K562 (cell line): ENCODE measurements at regions not wholly inside any gene's neighbourhood (a gene's known extent, or its start where the extent isn't known, plus 50 kb on each side); places are given as distances from the start of the nearest gene placed in this dataset.

ENCODE experiments used
- ATAC-seq: fragments of 200-7000 bp; cut with Tn5 transposase; 3 replicates; pipeline ENCODE4 v1.9.1; 2020; ENCODE audit warnings: moderate library complexity
- BruUV-seq: library from RNA; stranded (reverse); fragments of 400-500 nt; replicated peaks from 2 replicates; lab custom pipeline; 2021; lab: Mats Ljungman, UMichigan
- CTCF ChIA-PET: fragments of 300-600 bp; formaldehyde crosslinking; extraction: SDS; loops from one replicate; lab custom pipeline; 2021; ENCODE audit warnings: low intra/inter-chr PET ratio; lab: Yijun Ruan, JAX
- POLR2A ChIA-PET: fragments of 300-600, 350-650 bp; sonication (Branson Sonifier 250); formaldehyde crosslinking; extraction: SDS; loops from one replicate; lab custom pipeline; 2021; ENCODE audit warnings: antibody characterized with exemption, inconsistent platforms; lab: Yijun Ruan, JAX
- DNase-seq, 4 experiments: peaks; one replicate each; pipeline versions ENCODE4 v3.0.0 to v3.0.0-alpha.2; 2011 to 2018; ENCODE audit warnings: low spot score in 3 of 4, mixed read lengths in 3 of 4; ENCODE audit errors: extremely low read depth in 1 of 4
- FAIRE-seq: peaks from 2 replicates; lab custom pipeline; 2011; peaks lifted over from hg19 to GRCh38; lab: Jason Lieb, UNC
- H2AFZ ChIP-seq: 2 replicates; pipeline ENCODE4 v1.6.0; 2011; ENCODE audit warnings: low read depth, low read length, control low read depth, inconsistent platforms
- H3K27ac ChIP-seq: fragments of 200-600 bp; 3 replicates; pipeline ENCODE4 v1.8.0; 2011; ENCODE audit warnings: low read depth, mild to moderate bottlenecking, control low read depth, inconsistent platforms, low read length, moderate library complexity, mixed read lengths; ENCODE audit errors: extremely low read depth
- H3K27me3 ChIP-seq, 2 experiments: fragments of 300-600 bp in 1 of 2; 2 replicates in 1 of 2; 3 replicates in 1 of 2; pipeline versions ENCODE4 v1.6.0 to v1.8.0; 2011; ENCODE audit warnings: inconsistent platforms in 2 of 2, low read length in 2 of 2, mild to moderate bottlenecking in 1 of 2, mixed read lengths in 1 of 2, moderate library complexity in 1 of 2; ENCODE audit not compliant: control insufficient read depth in 2 of 2, insufficient read depth in 2 of 2
- H3K36me3 ChIP-seq: fragments of 300-600 bp; 3 replicates; pipeline ENCODE4 v1.8.0; 2011; ENCODE audit warnings: mild to moderate bottlenecking, low read length, inconsistent platforms; ENCODE audit not compliant: control insufficient read depth, insufficient read depth
- H3K4me1 ChIP-seq, 2 experiments: fragments of 200-600 bp in 1 of 2; replicated peaks in 1 of 2; 2 replicates in 1 of 2; 3 replicates in 1 of 2; pipeline versions ENCODE4 v1.5.1 to v1.8.0; 2011; ENCODE audit warnings: inconsistent platforms in 2 of 2, low read length in 2 of 2, mild to moderate bottlenecking in 1 of 2, mixed read lengths in 1 of 2, moderate library complexity in 1 of 2; ENCODE audit not compliant: control insufficient read depth in 2 of 2, insufficient read depth in 2 of 2
- H3K4me2 ChIP-seq: 2 replicates; pipeline ENCODE4 v1.6.1; 2011; ENCODE audit warnings: low read length, control low read depth, inconsistent platforms, mixed read lengths; ENCODE audit not compliant: insufficient read depth
- H3K4me3 ChIP-seq: fragments of 200-600 bp; sonication (generic), shearing (Covaris generic); 2 replicates; pipeline ENCODE4 v1.5.1; 2016; ENCODE audit warnings: control low read depth, inconsistent platforms
- H3K79me2 ChIP-seq: fragments of 200-600 bp; 3 replicates; pipeline ENCODE4 v1.8.0; 2011; ENCODE audit warnings: low read length, inconsistent platforms; ENCODE audit not compliant: control insufficient read depth, insufficient read depth
- H3K9ac ChIP-seq, 2 experiments: 2 replicates each; pipeline versions ENCODE4 v1.6.0 to v1.6.1; 2011; ENCODE audit warnings: low read depth in 2 of 2, low read length in 2 of 2, control low read depth in 1 of 2, inconsistent platforms in 1 of 2, mild to moderate bottlenecking in 1 of 2, mixed read lengths in 1 of 2; ENCODE audit not compliant: insufficient read depth in 1 of 2
- H3K9me1 ChIP-seq: one replicate; pipeline ENCODE4 v1.6.0; 2011; ENCODE audit warnings: inconsistent platforms, mild to moderate bottlenecking, low read length, moderate library complexity; ENCODE audit not compliant: control insufficient read depth, insufficient read depth
- H3K9me3 ChIP-seq: replicated peaks from 2 replicates; pipeline ENCODE4 v1.5.1; 2011; ENCODE audit warnings: low read depth, low read length, inconsistent platforms; ENCODE audit not compliant: control insufficient read depth, insufficient read depth
- H4K20me1 ChIP-seq: replicated peaks from 2 replicates; pipeline ENCODE4 v1.6.1; 2011; ENCODE audit warnings: low read length, inconsistent platforms, mixed read lengths; ENCODE audit not compliant: control insufficient read depth, insufficient read depth
- BACH1 ChIP-seq: fragments of 200-800 bp; sonication (Bioruptor generic); IDR thresholded peaks from 2 replicates; pipeline ENCODE4 v1.6.1; 2016; ENCODE audit warnings: missing genetic modification characterization, missing compliant biosample characterization
- BRCA1 ChIP-seq, 2 experiments: fragments of 450-650 bp in 1 of 2; sonication (generic) in 1 of 2; formaldehyde crosslinking in 1 of 2; IDR thresholded peaks; 2 replicates each; pipeline versions ENCODE4 v1.5.0 to v1.6.1; 2017 to 2020; ENCODE audit warnings: mild to moderate bottlenecking in 1 of 2, missing genetic modification reagents in 1 of 2
- BRF1 ChIP-seq: IDR thresholded peaks from 3 replicates; pipeline ENCODE4 v1.6.1; 2011; ENCODE audit warnings: borderline replicate concordance, mild to moderate bottlenecking; ENCODE audit not compliant: insufficient read length; ENCODE audit errors: extremely low read depth
- ETS2 ChIP-seq: IDR thresholded peaks from 2 replicates; pipeline ENCODE4 v1.6.1; 2016; ENCODE audit warnings: borderline replicate concordance, missing genetic modification characterization, mild to moderate bottlenecking, moderate library complexity, missing compliant biosample characterization; ENCODE audit not compliant: poor library complexity, severe bottlenecking
- FOXP1 ChIP-seq: sonication (generic); formaldehyde crosslinking; IDR thresholded peaks from 2 replicates; pipeline ENCODE4 v1.8.0; 2022; ENCODE audit warnings: mild to moderate bottlenecking, missing genetic modification reagents
- HMGN3 ChIP-seq: IDR thresholded peaks from 2 replicates; pipeline ENCODE4 v1.6.1; 2011; ENCODE audit warnings: borderline replicate concordance, low read depth, mild to moderate bottlenecking, mixed read lengths, low read length; ENCODE audit not compliant: insufficient read length; ENCODE audit errors: extremely low read depth
- IRF2 ChIP-seq: sonication (generic); formaldehyde crosslinking; IDR thresholded peaks from 2 replicates; pipeline ENCODE4 v1.8.1; 2022; ENCODE audit warnings: mild to moderate bottlenecking, missing genetic modification reagents
- MEF2D ChIP-seq: conservative IDR thresholded peaks from 2 replicates; pipeline ENCODE4 v1.6.1; 2016; ENCODE audit warnings: low read depth, missing genetic modification characterization, missing compliant biosample characterization
- NR4A1 ChIP-seq, 2 experiments: fragments of 250-450 bp in 1 of 2; fragments of 450-650 bp in 1 of 2; sonication (Bioruptor Pico) in 1 of 2; IDR thresholded peaks; 2 replicates each; pipeline versions ENCODE4 v1.4.0 to v1.6.1; 2016 to 2020; ENCODE audit warnings: mild to moderate bottlenecking in 2 of 2, missing compliant biosample characterization in 1 of 2, missing genetic modification characterization in 1 of 2, moderate library complexity in 1 of 2
- PYGO2 ChIP-seq: fragments of 450-650 bp; IDR thresholded peaks from 2 replicates; pipeline ENCODE4 v1.6.1; 2016; ENCODE audit warnings: mild to moderate bottlenecking, missing genetic modification characterization, moderate library complexity, missing compliant biosample characterization
- RAD51 ChIP-seq: fragments of 450-650 bp; IDR thresholded peaks from 2 replicates; pipeline ENCODE4 v1.7.1; 2016; ENCODE audit warnings: low read depth, mild to moderate bottlenecking, borderline replicate concordance
- TAL1 ChIP-seq: fragments of 450-650 bp; IDR thresholded peaks from 2 replicates; pipeline ENCODE4 v1.6.1; 2016; ENCODE audit warnings: mild to moderate bottlenecking
- ZBTB8A ChIP-seq: fragments of 450-650 bp; IDR thresholded peaks from 2 replicates; pipeline ENCODE4 v1.6.1; 2018; ENCODE audit warnings: mild to moderate bottlenecking, moderate library complexity; ENCODE audit not compliant: partially characterized antibody
- WGBS: fragments of 100-300 bp; shearing (Covaris generic); methylation state at CpG from one replicate; pipeline ENCODE4 v1.1.6; 2016; ENCODE audit warnings: low coverage, mixed read lengths; ENCODE audit not compliant: insufficient coverage; ENCODE audit errors: missing lambda C conversion rate; 5-methylcytosine and 5-hydroxymethylcytosine counted together
- in situ Hi-C: fragments of 300-500 bp; cut with MboI; formaldehyde crosslinking; loops from 4 replicates; pipeline ENCODE4 v1.15.0; 2018; ENCODE audit warnings: inconsistent platforms, mixed read lengths
- intact Hi-C: fragments of 100-400 bp; cut with micrococcal nuclease; formaldehyde crosslinking; loops from 2 replicates; pipeline ENCODE4 v1.14.2; 2022
- TF ChIP-seq, protein P1 (sequence below): sonication (generic); formaldehyde crosslinking; IDR thresholded peaks from 2 replicates; pipeline ENCODE4 v1.8.0; 2022; ENCODE audit warnings: mild to moderate bottlenecking, missing genetic modification reagents
- TF ChIP-seq, protein P2 (sequence below): sonication (generic); IDR thresholded peaks from 2 replicates; pipeline ENCODE4 v1.6.1; 2016
- TF ChIP-seq, protein P3 (sequence below): fragments of 450-650 bp; formaldehyde crosslinking; IDR thresholded peaks from 2 replicates; pipeline ENCODE4 v1.4.0; 2020; ENCODE audit warnings: mild to moderate bottlenecking, moderate library complexity

DNA sequence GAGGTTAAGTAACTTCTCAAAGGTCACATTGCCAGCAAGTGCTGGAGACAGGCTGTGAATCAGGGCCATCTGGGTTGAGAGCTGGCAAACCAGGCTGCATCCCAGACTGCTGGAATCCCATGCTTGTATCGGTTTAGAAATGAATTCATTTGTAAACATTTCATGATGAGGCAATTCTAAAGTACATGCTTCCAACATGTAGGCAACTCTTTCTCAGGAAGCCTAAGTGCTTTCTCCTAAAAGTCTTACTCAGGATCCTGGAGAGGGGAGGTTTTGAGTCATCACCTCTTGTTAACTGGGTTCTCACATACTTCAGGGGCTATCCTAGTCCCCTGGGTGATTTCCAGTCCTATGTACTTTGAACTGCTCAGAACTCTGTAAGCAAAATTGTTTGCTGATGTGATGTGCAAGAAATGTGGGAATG, 416.5 kb downstream of the MEIS1 start:
- intact Hi-C loops = no loop called here
- Histone ChIP-seq H3K4me1 (no peaks in the 10 kb centered on the region), H3K4me3 (no peak overlapping the region), H4K20me1 (no peaks in the 10 kb centered on the region), H3K4me2 (no peak overlapping the region), H3K27me3 (no peaks in the 10 kb centered on the region), H3K9me3 (no peaks in the 10 kb centered on the region), H3K79me2 (no peaks in the 10 kb centered on the region), H3K9ac (no peak overlapping the region), H3K36me3 (no peaks in the 10 kb centered on the region), H3K9me1 (no peaks in the 10 kb centered on the region), H2AFZ (no peak overlapping the region), H3K27ac (no peak overlapping the region)
- ATAC-seq (no peak), FAIRE-seq (no peak), DNase-seq (no peak)
- WGBS = 7% methylated on average over 1 of the region's 1 CpG
- ChIA-PET CTCF (no interaction called here), POLR2A (no interaction called here)
- TF ChIP-seq BACH1 (tag) (no peak), TAL1 (no peak), BRCA1 (IDR thresholded peaks at IDR 0.05) (no peak), BRCA1 (CRISPR knock-in tag; IDR thresholded peaks at IDR 0.05) (no peak), NR4A1 (CRISPR knock-in tag; IDR thresholded peaks at IDR 0.05) (no peak), NR4A1 (tag; IDR thresholded peaks at IDR 0.05) (no peak), PYGO2 (tag) (no peak), HMGN3 (no peak), BRF1 (no peak), ZBTB8A (no peak), MEF2D (no peak), ETS2 (tag) (no peak), FOXP1 (CRISPR knock-in tag) (no peak), RAD51 (no peak), IRF2 (CRISPR knock-in tag) (no peak)
- TF ChIP-seq, protein P1, sequence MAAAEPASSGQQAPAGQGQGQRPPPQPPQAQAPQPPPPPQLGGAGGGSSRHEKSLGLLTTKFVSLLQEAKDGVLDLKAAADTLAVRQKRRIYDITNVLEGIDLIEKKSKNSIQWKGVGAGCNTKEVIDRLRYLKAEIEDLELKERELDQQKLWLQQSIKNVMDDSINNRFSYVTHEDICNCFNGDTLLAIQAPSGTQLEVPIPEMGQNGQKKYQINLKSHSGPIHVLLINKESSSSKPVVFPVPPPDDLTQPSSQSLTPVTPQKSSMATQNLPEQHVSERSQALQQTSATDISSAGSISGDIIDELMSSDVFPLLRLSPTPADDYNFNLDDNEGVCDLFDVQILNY (CRISPR knock-in tag) = no peak
- TF ChIP-seq, protein P2, sequence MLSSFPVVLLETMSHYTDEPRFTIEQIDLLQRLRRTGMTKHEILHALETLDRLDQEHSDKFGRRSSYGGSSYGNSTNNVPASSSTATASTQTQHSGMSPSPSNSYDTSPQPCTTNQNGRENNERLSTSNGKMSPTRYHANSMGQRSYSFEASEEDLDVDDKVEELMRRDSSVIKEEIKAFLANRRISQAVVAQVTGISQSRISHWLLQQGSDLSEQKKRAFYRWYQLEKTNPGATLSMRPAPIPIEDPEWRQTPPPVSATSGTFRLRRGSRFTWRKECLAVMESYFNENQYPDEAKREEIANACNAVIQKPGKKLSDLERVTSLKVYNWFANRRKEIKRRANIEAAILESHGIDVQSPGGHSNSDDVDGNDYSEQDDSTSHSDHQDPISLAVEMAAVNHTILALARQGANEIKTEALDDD = no peak
- TF ChIP-seq, protein P3, sequence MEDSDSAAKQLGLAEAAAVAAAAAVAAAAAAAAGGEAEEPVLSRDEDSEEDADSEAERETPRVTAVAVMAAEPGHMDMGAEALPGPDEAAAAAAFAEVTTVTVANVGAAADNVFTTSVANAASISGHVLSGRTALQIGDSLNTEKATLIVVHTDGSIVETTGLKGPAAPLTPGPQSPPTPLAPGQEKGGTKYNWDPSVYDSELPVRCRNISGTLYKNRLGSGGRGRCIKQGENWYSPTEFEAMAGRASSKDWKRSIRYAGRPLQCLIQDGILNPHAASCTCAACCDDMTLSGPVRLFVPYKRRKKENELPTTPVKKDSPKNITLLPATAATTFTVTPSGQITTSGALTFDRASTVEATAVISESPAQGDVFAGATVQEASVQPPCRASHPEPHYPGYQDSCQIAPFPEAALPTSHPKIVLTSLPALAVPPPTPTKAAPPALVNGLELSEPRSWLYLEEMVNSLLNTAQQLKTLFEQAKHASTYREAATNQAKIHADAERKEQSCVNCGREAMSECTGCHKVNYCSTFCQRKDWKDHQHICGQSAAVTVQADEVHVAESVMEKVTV (CRISPR knock-in tag) = no peak
- in situ Hi-C loops = no loop called here
- BruUV-seq = no TSS peak
